Fibroblast of lung (primary cell): ENCODE measurements at regions not wholly inside any gene's neighbourhood (a gene's known extent, or its start where the extent isn't known, plus 50 kb on each side); places are given as distances from the start of the nearest gene placed in this dataset.

Experiments
- DNase-seq, 2 donors: peaks; one replicate each; pipeline versions ENCODE4 v3.0.0 to v3.0.0-alpha.2; 2010; ENCODE audit warnings: low read depth in 2 of 2
- H2AFZ ChIP-seq: 2 replicates; pipeline ENCODE4 v1.5.1; 2012; ENCODE audit warnings: low read length, control low read depth, inconsistent platforms
- H3K27ac ChIP-seq: 2 replicates; pipeline ENCODE4 v1.5.1; 2011; ENCODE audit warnings: low read length, control low read depth; ENCODE audit not compliant: insufficient read depth
- H3K27me3 ChIP-seq: 2 replicates; pipeline ENCODE4 v1.5.1; 2011; ENCODE audit warnings: mild to moderate bottlenecking, low read length; ENCODE audit not compliant: control insufficient read depth, insufficient read depth
- H3K36me3 ChIP-seq: 2 replicates; pipeline ENCODE4 v1.5.1; 2011; ENCODE audit warnings: low read length; ENCODE audit not compliant: control insufficient read depth, insufficient read depth
- H3K4me1 ChIP-seq: 2 replicates; pipeline ENCODE4 v1.5.1; 2011; ENCODE audit warnings: low read length; ENCODE audit not compliant: control insufficient read depth, insufficient read depth; ENCODE audit errors: extremely low read depth
- H3K4me2 ChIP-seq: 2 replicates; pipeline ENCODE4 v1.5.1; 2011; ENCODE audit warnings: low read length, control low read depth; ENCODE audit not compliant: insufficient read depth; ENCODE audit errors: extremely low read depth
- H3K4me3 ChIP-seq, 4 experiments: fragments of 200-600 bp in 1 of 4; sonication (generic) in 1 of 4; replicated peaks in 1 of 4; 2 replicates each; pipeline ENCODE4 v1.5.1; 2011 to 2016; ENCODE audit warnings: low read length in 4 of 4, low read depth in 3 of 4, mild to moderate bottlenecking in 3 of 4, control low read depth in 2 of 4, inconsistent platforms in 1 of 4, mixed read lengths in 1 of 4; ENCODE audit not compliant: insufficient read depth in 1 of 4; ENCODE audit errors: control extremely low read depth in 1 of 4
- H3K79me2 ChIP-seq: 2 replicates; pipeline ENCODE4 v1.5.1; 2012; ENCODE audit warnings: mild to moderate bottlenecking, low read length, inconsistent platforms; ENCODE audit not compliant: control insufficient read depth, insufficient read depth
- H3K9ac ChIP-seq: 2 replicates; pipeline ENCODE4 v1.5.1; 2011; ENCODE audit warnings: mild to moderate bottlenecking, low read length, control low read depth; ENCODE audit not compliant: insufficient read depth
- H3K9me3 ChIP-seq: 2 replicates; pipeline ENCODE4 v1.5.1; 2012; ENCODE audit warnings: low read depth, low read length; ENCODE audit not compliant: control insufficient read depth, insufficient read depth
- H4K20me1 ChIP-seq: 2 replicates; pipeline ENCODE4 v1.5.1; 2011; ENCODE audit warnings: low read length; ENCODE audit not compliant: control insufficient read depth, insufficient read depth; ENCODE audit errors: extremely low read depth
- CTCF ChIP-seq, 2 donors: IDR thresholded peaks in 1 of 2; conservative IDR thresholded peaks in 1 of 2; 1 replicate in 1 of 2; 2 replicates in 1 of 2; pipeline ENCODE4 v1.5.1; 2011 to 2012; ENCODE audit warnings: low read length in 2 of 2, control low read depth in 1 of 2, inconsistent platforms in 1 of 2, low read depth in 1 of 2, mild to moderate bottlenecking in 1 of 2
- EZH2 ChIP-seq: IDR thresholded peaks from 2 replicates; pipeline ENCODE4 v1.5.1; 2012; ENCODE audit warnings: low read length, control low read depth, mild to moderate bottlenecking; ENCODE audit errors: missing control alignments

- no peak for TF ChIP-seq EZH2
- TF ChIP-seq CTCF (conservative IDR thresholded peaks at IDR 0.05 in 1 of 2, IDR thresholded peaks at IDR 0.05 in 1 of 2; ENCODE audit: low read depth in 1 of 2, low read length in 2 of 2) = no peak
- Histone ChIP-seq H3K9me3 (no peaks in the 10 kb centered on the region), H3K4me1 (no peaks in the 10 kb centered on the region), H3K27ac (no peak overlapping the region), H3K4me2 (no peak overlapping the region), H3K4me3 (no peak overlapping the region), H3K27me3 (no peaks in the 10 kb centered on the region), H2AFZ (no peak overlapping the region), H4K20me1 (no peaks in the 10 kb centered on the region), H3K79me2 (no peaks in the 10 kb centered on the region), H3K9ac (no peak overlapping the region), H3K36me3 (no peaks in the 10 kb centered on the region)
- DNase-seq = no peak
Observed at GRCh38 chr21:20741445-20741844, 256.8 kb upstream of the NCAM2 start.

- no peak for DNase-seq
- H3K36me3 ChIP-seq = no peaks in the 10 kb centered on the region
- H3K79me2 ChIP-seq = no peaks in the 10 kb centered on the region
- H3K27ac ChIP-seq = no peak overlapping the region
- no peak overlapping the region for H3K9ac ChIP-seq
- no peaks in the 10 kb centered on the region for H3K27me3 ChIP-seq
- no peaks in the 10 kb centered on the region for H3K9me3 ChIP-seq
- no peak overlapping the region for H3K4me3 ChIP-seq
- no peaks in the 10 kb centered on the region for H3K4me1 ChIP-seq
- H3K4me2 ChIP-seq = no peak overlapping the region
- H2AFZ ChIP-seq = no peak overlapping the region
- H4K20me1 ChIP-seq = no peaks in the 10 kb centered on the region
- TF ChIP-seq CTCF (conservative IDR thresholded peaks at IDR 0.05 in 1 of 2, IDR thresholded peaks at IDR 0.05 in 1 of 2; ENCODE audit: low read depth in 1 of 2, low read length in 2 of 2) (no peak), EZH2 (no peak)
Observed at GRCh38 chr21:20760221-20760620, 238.0 kb upstream of the NCAM2 start.

GRCh38 chr21:20774737-20775136, 223.5 kb upstream of the NCAM2 start:
- Histone ChIP-seq H2AFZ (no peak overlapping the region), H3K9ac (no peak overlapping the region), H3K79me2 (no peaks in the 10 kb centered on the region), H3K27me3 (no peaks in the 10 kb centered on the region), H3K27ac (no peak overlapping the region), H4K20me1 (no peaks in the 10 kb centered on the region), H3K9me3 (no peaks in the 10 kb centered on the region), H3K4me1 (no peaks in the 10 kb centered on the region), H3K4me3 (no peak overlapping the region), H3K36me3 (no peaks in the 10 kb centered on the region), H3K4me2 (no peak overlapping the region)
- no peak for TF ChIP-seq EZH2
- TF ChIP-seq CTCF (conservative IDR thresholded peaks at IDR 0.05 in 1 of 2, IDR thresholded peaks at IDR 0.05 in 1 of 2; ENCODE audit: low read depth in 1 of 2, low read length in 2 of 2) = no peak
- no peak for DNase-seq
